ENCODE measurements at regions not wholly inside any gene's neighbourhood (a gene's known extent, or its start where the extent isn't known, plus 50 kb on each side); places are given as distances from the start of the nearest gene placed in this dataset.

- no peak overlapping the region for H3K27ac ChIP-seq (ENCODE audit: low read length)
- H2AFZ ChIP-seq (ENCODE audit: low read length) = no peak overlapping the region
- H3K4me2 ChIP-seq (ENCODE audit: low read depth, low read length, poor library complexity, severe bottlenecking) = no peak overlapping the region
- no peak overlapping the region for H3K4me3 ChIP-seq (ENCODE audit: low read length)
- no peaks in the 10 kb centered on the region for H3K79me2 ChIP-seq (ENCODE audit: low read length)
- H3K9ac ChIP-seq (ENCODE audit: low read length) = no peak overlapping the region
- H3K36me3 ChIP-seq (ENCODE audit: insufficient read depth, low read length) = no peaks in the 10 kb centered on the region
- no peaks in the 10 kb centered on the region for H3K4me1 ChIP-seq (ENCODE audit: low read length)
- H3K27me3 ChIP-seq (ENCODE audit: low read length) = no peaks in the 10 kb centered on the region
- no peak for DNase-seq
- H3K9me2 ChIP-seq (replicated peaks; ENCODE audit: insufficient read depth, low read length) = no peaks in the 10 kb centered on the region
- H4K20me1 ChIP-seq (ENCODE audit: insufficient read depth, low read depth, low read length) = no peaks in the 10 kb centered on the region
- peaks cover 16% of the 10 kb centered on the region for H3K9me3 ChIP-seq (ENCODE audit: low read length)
Observed at GRCh38 chr13:103539265-103539664, 473.0 kb upstream of the SLC10A2 start.

GRCh38 chr13:103537616-103538015, 471.4 kb upstream of the SLC10A2 start:
- DNase-seq = no peak
- no peak overlapping the region for H3K4me3 ChIP-seq (ENCODE audit: low read length)
- no peaks in the 10 kb centered on the region for H4K20me1 ChIP-seq (ENCODE audit: insufficient read depth, low read depth, low read length)
- no peaks in the 10 kb centered on the region for H3K36me3 ChIP-seq (ENCODE audit: insufficient read depth, low read length)
- no peak overlapping the region for H2AFZ ChIP-seq (ENCODE audit: low read length)
- H3K27me3 ChIP-seq (ENCODE audit: low read length) = no peaks in the 10 kb centered on the region
- peaks cover 19% of the 10 kb centered on the region; the same call in 1 of the 2 replicates for H3K9me3 ChIP-seq (ENCODE audit: low read length)
- H3K4me1 ChIP-seq (ENCODE audit: low read length) = no peaks in the 10 kb centered on the region
- H3K4me2 ChIP-seq (ENCODE audit: low read depth, low read length, poor library complexity, severe bottlenecking) = no peak overlapping the region
- H3K9ac ChIP-seq (ENCODE audit: low read length) = no peak overlapping the region
- no peak overlapping the region for H3K27ac ChIP-seq (ENCODE audit: low read length)
- no peaks in the 10 kb centered on the region for H3K9me2 ChIP-seq (replicated peaks; ENCODE audit: insufficient read depth, low read length)
- no peaks in the 10 kb centered on the region for H3K79me2 ChIP-seq (ENCODE audit: low read length)

- no peak overlapping the region for H3K9ac ChIP-seq (ENCODE audit: low read length)
- no peak for DNase-seq
Observed at GRCh38 chr13:103531278-103531677, 465.1 kb upstream of the SLC10A2 start.

GRCh38 chr13:103528437-103528836, 462.2 kb upstream of the SLC10A2 start:
- Histone ChIP-seq H3K9me3 (ENCODE audit: low read length) (peaks cover 18% of the 10 kb centered on the region), H3K36me3 (ENCODE audit: insufficient read depth, low read length) (no peaks in the 10 kb centered on the region), H4K20me1 (ENCODE audit: insufficient read depth, low read depth, low read length) (no peaks in the 10 kb centered on the region), H2AFZ (ENCODE audit: low read length) (no peak overlapping the region), H3K27ac (ENCODE audit: low read length) (no peak overlapping the region), H3K4me3 (ENCODE audit: low read length) (no peak overlapping the region), H3K27me3 (ENCODE audit: low read length) (no peaks in the 10 kb centered on the region), H3K9ac (ENCODE audit: low read length) (no peak overlapping the region), H3K4me2 (ENCODE audit: low read depth, low read length, poor library complexity, severe bottlenecking) (no peak overlapping the region), H3K79me2 (ENCODE audit: low read length) (no peaks in the 10 kb centered on the region), H3K9me2 (replicated peaks; ENCODE audit: insufficient read depth, low read length) (no peaks in the 10 kb centered on the region), H3K4me1 (ENCODE audit: low read length) (no peaks in the 10 kb centered on the region)
- no peak for DNase-seq

More at GRCh38 chr13:103531278-103531677, 465.1 kb upstream of the SLC10A2 start:
- H3K4me2 ChIP-seq (ENCODE audit: low read depth, low read length, poor library complexity, severe bottlenecking) = no peak overlapping the region
- peaks cover 21% of the 10 kb centered on the region for H3K9me3 ChIP-seq (ENCODE audit: low read length)
- H3K36me3 ChIP-seq (ENCODE audit: insufficient read depth, low read length) = no peaks in the 10 kb centered on the region
- H3K27me3 ChIP-seq (ENCODE audit: low read length) = no peaks in the 10 kb centered on the region
- no peaks in the 10 kb centered on the region for H3K4me1 ChIP-seq (ENCODE audit: low read length)
- H2AFZ ChIP-seq (ENCODE audit: low read length) = no peak overlapping the region
- no peak overlapping the region for H3K27ac ChIP-seq (ENCODE audit: low read length)
- no peaks in the 10 kb centered on the region for H3K79me2 ChIP-seq (ENCODE audit: low read length)
- H4K20me1 ChIP-seq (ENCODE audit: insufficient read depth, low read depth, low read length) = no peaks in the 10 kb centered on the region
- H3K9me2 ChIP-seq (replicated peaks; ENCODE audit: insufficient read depth, low read length) = no peaks in the 10 kb centered on the region
- no peak overlapping the region for H3K4me3 ChIP-seq (ENCODE audit: low read length)

- Histone ChIP-seq H3K27me3 (ENCODE audit: low read length) (no peaks in the 10 kb centered on the region), H3K27ac (ENCODE audit: low read length) (no peak overlapping the region), H3K9me2 (replicated peaks; ENCODE audit: insufficient read depth, low read length) (no peaks in the 10 kb centered on the region), H3K4me3 (ENCODE audit: low read length) (no peak overlapping the region), H3K4me1 (ENCODE audit: low read length) (no peaks in the 10 kb centered on the region), H3K36me3 (ENCODE audit: insufficient read depth, low read length) (no peaks in the 10 kb centered on the region), H4K20me1 (ENCODE audit: insufficient read depth, low read depth, low read length) (no peaks in the 10 kb centered on the region), H3K9ac (ENCODE audit: low read length) (no peak overlapping the region), H3K9me3 (ENCODE audit: low read length) (peaks cover 15% of the 10 kb centered on the region), H3K4me2 (ENCODE audit: low read depth, low read length, poor library complexity, severe bottlenecking) (no peak overlapping the region), H2AFZ (ENCODE audit: low read length) (no peak overlapping the region), H3K79me2 (ENCODE audit: low read length) (no peaks in the 10 kb centered on the region)
- DNase-seq = no peak
Observed at GRCh38 chr13:103525530-103525929, 459.3 kb upstream of the SLC10A2 start.

GRCh38 chr13:103523858-103524257, 457.6 kb upstream of the SLC10A2 start:
- no peaks in the 10 kb centered on the region for H3K9me2 ChIP-seq (replicated peaks; ENCODE audit: insufficient read depth, low read length)
- no peak overlapping the region for H2AFZ ChIP-seq (ENCODE audit: low read length)
- H3K4me2 ChIP-seq (ENCODE audit: low read depth, low read length, poor library complexity, severe bottlenecking) = no peak overlapping the region

GRCh38 chr13:103521532-103521931, 455.3 kb upstream of the SLC10A2 start:
- Histone ChIP-seq H3K4me1 (ENCODE audit: low read length) (no peaks in the 10 kb centered on the region), H3K9me3 (ENCODE audit: low read length) (peaks cover 9% of the 10 kb centered on the region), H3K79me2 (ENCODE audit: low read length) (no peaks in the 10 kb centered on the region), H3K27ac (ENCODE audit: low read length) (no peak overlapping the region), H3K9ac (ENCODE audit: low read length) (no peak overlapping the region), H3K4me2 (ENCODE audit: low read depth, low read length, poor library complexity, severe bottlenecking) (no peak overlapping the region), H3K9me2 (replicated peaks; ENCODE audit: insufficient read depth, low read length) (no peaks in the 10 kb centered on the region), H4K20me1 (ENCODE audit: insufficient read depth, low read depth, low read length) (no peaks in the 10 kb centered on the region), H3K36me3 (ENCODE audit: insufficient read depth, low read length) (no peaks in the 10 kb centered on the region), H3K4me3 (ENCODE audit: low read length) (no peak overlapping the region), H3K27me3 (ENCODE audit: low read length) (no peaks in the 10 kb centered on the region), H2AFZ (ENCODE audit: low read length) (no peak overlapping the region)
- no peak for DNase-seq

More at GRCh38 chr13:103523858-103524257, 457.6 kb upstream of the SLC10A2 start:
- no peak overlapping the region for H3K27ac ChIP-seq (ENCODE audit: low read length)
- no peaks in the 10 kb centered on the region for H4K20me1 ChIP-seq (ENCODE audit: insufficient read depth, low read depth, low read length)
- H3K4me3 ChIP-seq (ENCODE audit: low read length) = no peak overlapping the region
- no peaks in the 10 kb centered on the region for H3K79me2 ChIP-seq (ENCODE audit: low read length)
- no peaks in the 10 kb centered on the region for H3K27me3 ChIP-seq (ENCODE audit: low read length)
- no peak for DNase-seq
- peaks cover 12% of the 10 kb centered on the region for H3K9me3 ChIP-seq (ENCODE audit: low read length)
- H3K9ac ChIP-seq (ENCODE audit: low read length) = no peak overlapping the region
- no peaks in the 10 kb centered on the region for H3K36me3 ChIP-seq (ENCODE audit: insufficient read depth, low read length)
- no peaks in the 10 kb centered on the region for H3K4me1 ChIP-seq (ENCODE audit: low read length)

- Histone ChIP-seq H3K79me2 (ENCODE audit: low read length) (no peaks in the 10 kb centered on the region), H3K27me3 (ENCODE audit: low read length) (no peaks in the 10 kb centered on the region), H3K4me3 (ENCODE audit: low read length) (no peak overlapping the region), H3K4me1 (ENCODE audit: low read length) (no peaks in the 10 kb centered on the region), H3K9me3 (ENCODE audit: low read length) (peaks cover 7% of the 10 kb centered on the region; the same call in 1 of the 2 replicates), H3K9me2 (replicated peaks; ENCODE audit: insufficient read depth, low read length) (no peaks in the 10 kb centered on the region), H3K4me2 (ENCODE audit: low read depth, low read length, poor library complexity, severe bottlenecking) (no peak overlapping the region), H3K36me3 (ENCODE audit: insufficient read depth, low read length) (no peaks in the 10 kb centered on the region), H3K9ac (ENCODE audit: low read length) (no peak overlapping the region), H3K27ac (ENCODE audit: low read length) (no peak overlapping the region), H2AFZ (ENCODE audit: low read length) (no peak overlapping the region), H4K20me1 (ENCODE audit: insufficient read depth, low read depth, low read length) (no peaks in the 10 kb centered on the region)
- DNase-seq = no peak
Observed at GRCh38 chr13:103517768-103518102, 451.5 kb upstream of the SLC10A2 start.
